ENCODE measurements at regions not wholly inside any gene's neighbourhood (a gene's known extent, or its start where the extent isn't known, plus 50 kb on each side); places are given as distances from the start of the nearest gene placed in this dataset.

- H3K4me2 ChIP-seq (replicated peaks; ENCODE audit: low read depth, low read length, poor library complexity, severe bottlenecking): no peak overlapping the region
- CTCF ChIA-PET: no interaction called here
- no peaks in the 10 kb centered on the region for H3K9me3 Mint-ChIP-seq (ENCODE audit: insufficient read depth)
Observed at GRCh38 chr3:139117136-139117675, 72.5 kb upstream of the PRR23C start.

More at GRCh38 chr3:139117136-139117675, 72.5 kb upstream of the PRR23C start:
- H3K4me1 Mint-ChIP-seq: no peaks in the 10 kb centered on the region
- H3K27ac Mint-ChIP-seq: no peak overlapping the region
- intact Hi-C loops (cut with micrococcal nuclease): no loop called here
- DNase-seq (no peak), ATAC-seq (ENCODE audit: low read depth) (no peak)
- TF ChIP-seq CTCF (IDR thresholded peaks at IDR 0.05): no peak
- no peak for TF ChIP-seq EZH2 (IDR thresholded peaks at IDR 0.05; ENCODE audit: borderline replicate concordance, insufficient read depth, low read depth, low read length, poor library complexity, severe bottlenecking)
- Histone ChIP-seq H3K4me1 (ENCODE audit: control insufficient read depth in 2 of 2, insufficient read depth in 2 of 2, low read length in 2 of 2) (no peaks in the 10 kb centered on the region), H3K36me3 (replicated peaks in 1 of 2; ENCODE audit: control extremely low read depth in 1 of 2, control insufficient read depth in 1 of 2, extremely low read depth in 1 of 2, insufficient read depth in 2 of 2, low read length in 1 of 2) (no peaks in the 10 kb centered on the region), H3K79me2 (ENCODE audit: control insufficient read depth, insufficient read depth, low read length) (no peaks in the 10 kb centered on the region), H3K9ac (ENCODE audit: low read length) (no peak overlapping the region), H3K27ac (ENCODE audit: low read length in 2 of 2) (no peak overlapping the region), H3K27me3 (replicated peaks in 1 of 4; ENCODE audit: control extremely low read depth in 1 of 4, control insufficient read depth in 3 of 4, insufficient read depth in 4 of 4, low read length in 3 of 4) (peaks cover 0 to 2% (median 0%) of the 10 kb centered on the region in 4 experiments), H3K9me3 (ENCODE audit: control extremely low read depth in 1 of 3, control insufficient read depth in 2 of 3, insufficient read depth in 1 of 3, low read length in 2 of 3) (no peaks in the 10 kb centered on the region), H4K20me1 (ENCODE audit: control insufficient read depth, insufficient read depth, low read length, poor library complexity, severe bottlenecking) (no peaks in the 10 kb centered on the region), H2AFZ (ENCODE audit: insufficient read depth, low read depth, low read length, poor library complexity, severe bottlenecking) (no peak overlapping the region), H3K4me3 (ENCODE audit: control extremely low read depth in 1 of 5, extremely low read depth in 1 of 5, insufficient read depth in 1 of 5, low read depth in 2 of 5, low read length in 4 of 5) (no peak overlapping the region)
- peaks cover 12% of the 10 kb centered on the region for H3K27me3 Mint-ChIP-seq
- H3K4me3 Mint-ChIP-seq: no peak overlapping the region
- no CpG with 5 or more reads among the region's 1 CpG for WGBS (ENCODE audit: insufficient coverage)
- POLR2A ChIA-PET: no interaction called here

All from B cell (primary cell).